Endothelial cell of umbilical vein (primary cell): ENCODE measurements at regions not wholly inside any gene's neighbourhood (a gene's known extent, or its start where the extent isn't known, plus 50 kb on each side); places are given as distances from the start of the nearest gene placed in this dataset.

ENCODE experiments used
- BruUV-seq: library from RNA; stranded (reverse); fragments of 400-500 nt; replicated peaks from 2 replicates; lab custom pipeline; 2021; lab: Mats Ljungman, UMichigan
- CTCF ChIA-PET: fragments of 300-600, 350-600 bp; sonication (Branson Sonifier 250); formaldehyde crosslinking; loops from one replicate; lab custom pipeline; 2021; ENCODE audit warnings: antibody characterized with exemption, inconsistent platforms; lab: Charles Lee
- POLR2A ChIA-PET: fragments of 300-600, 350-600 bp; sonication (Branson Sonifier 250); formaldehyde crosslinking; loops from one replicate; lab custom pipeline; 2021; ENCODE audit warnings: antibody characterized with exemption, inconsistent platforms; lab: Charles Lee
- DNase-seq: peaks from one replicate; pipeline ENCODE4 v3.0.0-alpha.2; 2011; ENCODE audit warnings: low read depth, low spot score
- FAIRE-seq: peaks from 2 replicates; lab custom pipeline; 2011; peaks lifted over from hg19 to GRCh38; lab: Jason Lieb, UNC
- H2AFZ ChIP-seq: 2 replicates; pipeline ENCODE4 v1.6.0; 2012; ENCODE audit warnings: low read depth, low read length, control low read depth, inconsistent platforms
- H3K27ac ChIP-seq: 2 replicates; pipeline ENCODE4 v1.5.1; 2011; ENCODE audit warnings: low read depth, mild to moderate bottlenecking, control low read depth, low read length, moderate library complexity; ENCODE audit not compliant: insufficient read depth
- H3K27me3 ChIP-seq, 2 experiments: 2 replicates each; pipeline versions ENCODE4 v1.6.0 to v1.6.1; 2011; ENCODE audit warnings: low read length in 2 of 2, mixed read lengths in 1 of 2; ENCODE audit not compliant: control insufficient read depth in 2 of 2, insufficient read depth in 2 of 2
- H3K36me3 ChIP-seq, 2 experiments: 2 replicates in 1 of 2; 3 replicates in 1 of 2; pipeline ENCODE4 v1.5.1; 2011; ENCODE audit warnings: low read length in 2 of 2, mild to moderate bottlenecking in 1 of 2, moderate library complexity in 1 of 2; ENCODE audit not compliant: control insufficient read depth in 2 of 2, insufficient read depth in 2 of 2; ENCODE audit errors: extremely low read depth in 1 of 2
- H3K4me1 ChIP-seq: 3 replicates; pipeline ENCODE4 v1.5.1; 2011; ENCODE audit warnings: mild to moderate bottlenecking, low read length; ENCODE audit not compliant: control insufficient read depth, insufficient read depth; ENCODE audit errors: extremely low read depth
- H3K4me2 ChIP-seq: 2 replicates; pipeline ENCODE4 v1.6.1; 2011; ENCODE audit warnings: low read length, control low read depth, mixed read lengths; ENCODE audit not compliant: insufficient read depth
- H3K4me3 ChIP-seq, 3 experiments: fragments of 200-600 bp in 1 of 3; sonication (generic), shearing (Covaris generic) in 1 of 3; replicated peaks in 1 of 3; 2 replicates each; pipeline ENCODE4 v1.5.1; 2011 to 2016; ENCODE audit warnings: control low read depth in 3 of 3, low read length in 3 of 3, mild to moderate bottlenecking in 2 of 3, inconsistent platforms in 1 of 3, low read depth in 1 of 3, moderate library complexity in 1 of 3; ENCODE audit not compliant: insufficient read depth in 1 of 3
- H3K79me2 ChIP-seq: 2 replicates; pipeline ENCODE4 v1.6.0; 2012; ENCODE audit warnings: low read length, inconsistent platforms; ENCODE audit not compliant: control insufficient read depth, insufficient read depth
- H3K9ac ChIP-seq: replicated peaks from 2 replicates; pipeline ENCODE3; 2011; ENCODE audit warnings: low read length, control low read depth; ENCODE audit not compliant: insufficient read depth; ENCODE audit errors: extremely low read depth
- H3K9me1 ChIP-seq: replicated peaks from 3 replicates; pipeline ENCODE4 v1.6.0; 2011; ENCODE audit warnings: mild to moderate bottlenecking, low read length; ENCODE audit not compliant: control insufficient read depth, insufficient read depth; ENCODE audit errors: extremely low read depth
- H3K9me3 ChIP-seq: replicated peaks from 2 replicates; pipeline ENCODE4 v1.5.1; 2012; ENCODE audit warnings: low read length, inconsistent platforms; ENCODE audit not compliant: control insufficient read depth, insufficient read depth
- H4K20me1 ChIP-seq: replicated peaks from 2 replicates; pipeline ENCODE3; 2011; ENCODE audit warnings: mild to moderate bottlenecking, low read length; ENCODE audit not compliant: control insufficient read depth, insufficient read depth; ENCODE audit errors: extremely low read depth
- EZH2 ChIP-seq: IDR thresholded peaks from 2 replicates; pipeline ENCODE4 v1.6.1; 2012; ENCODE audit warnings: borderline replicate concordance, low read depth, mild to moderate bottlenecking, moderate library complexity, low read length, inconsistent platforms; ENCODE audit not compliant: severe bottlenecking
- FOS ChIP-seq: IDR thresholded peaks from 2 replicates; pipeline ENCODE4 v1.6.1; 2011; ENCODE audit warnings: mild to moderate bottlenecking, low read length, moderate library complexity, borderline replicate concordance; ENCODE audit not compliant: insufficient read depth
- GATA2 ChIP-seq: IDR thresholded peaks from 2 replicates; pipeline ENCODE4 v1.7.0; 2011; ENCODE audit warnings: low read depth, mild to moderate bottlenecking, moderate library complexity, mixed read lengths, low read length; ENCODE audit not compliant: insufficient read length, insufficient read depth
- JUN ChIP-seq: IDR thresholded peaks from 2 replicates; pipeline ENCODE4 v1.6.1; 2011; ENCODE audit warnings: borderline replicate concordance, low read depth; ENCODE audit not compliant: insufficient read length, insufficient read depth
- MYC ChIP-seq: IDR thresholded peaks from one replicate; pipeline ENCODE4 v1.6.1; 2011; ENCODE audit warnings: mild to moderate bottlenecking, low read depth, low read length
- POLR2A ChIP-seq: IDR thresholded peaks from 2 replicates; pipeline ENCODE4 v1.6.1; 2012; ENCODE audit warnings: low read depth, mild to moderate bottlenecking, control low read depth, low read length
- POLR2AphosphoS5 ChIP-seq: IDR thresholded peaks from 2 replicates; pipeline ENCODE4 v1.6.1; 2012; ENCODE audit warnings: low read depth, mild to moderate bottlenecking, control low read depth, low read length, moderate library complexity; ENCODE audit not compliant: insufficient read depth
- dilution Hi-C: fragments of 300-500 bp; cut with MboI; formaldehyde crosslinking; loops from one replicate; pipeline ENCODE4 v1.15.0; 2019; ENCODE audit warnings: low sequenced_read_pairs; ENCODE audit not compliant: extremely low pct_ligation_motif_present
- intact Hi-C: fragments of 100-400 bp; cut with micrococcal nuclease; formaldehyde crosslinking; loops from one replicate; pipeline ENCODE4 v1.10.0; 2022
- TF ChIP-seq, protein P1 (sequence below), 2 donors: IDR thresholded peaks; 1 replicate in 1 of 2; 2 replicates in 1 of 2; pipeline ENCODE4 v1.5.1; 2011; ENCODE audit warnings: low read length in 2 of 2, mild to moderate bottlenecking in 2 of 2, moderate library complexity in 2 of 2, control low read depth in 1 of 2, inconsistent platforms in 1 of 2, low read depth in 1 of 2; ENCODE audit not compliant: insufficient read depth in 1 of 2; ENCODE audit errors: extremely low read depth in 1 of 2
- TF ChIP-seq, protein P2 (sequence below): IDR thresholded peaks from 2 replicates; pipeline ENCODE4 v1.6.1; 2011; ENCODE audit not compliant: insufficient read depth, insufficient read length

DNA sequence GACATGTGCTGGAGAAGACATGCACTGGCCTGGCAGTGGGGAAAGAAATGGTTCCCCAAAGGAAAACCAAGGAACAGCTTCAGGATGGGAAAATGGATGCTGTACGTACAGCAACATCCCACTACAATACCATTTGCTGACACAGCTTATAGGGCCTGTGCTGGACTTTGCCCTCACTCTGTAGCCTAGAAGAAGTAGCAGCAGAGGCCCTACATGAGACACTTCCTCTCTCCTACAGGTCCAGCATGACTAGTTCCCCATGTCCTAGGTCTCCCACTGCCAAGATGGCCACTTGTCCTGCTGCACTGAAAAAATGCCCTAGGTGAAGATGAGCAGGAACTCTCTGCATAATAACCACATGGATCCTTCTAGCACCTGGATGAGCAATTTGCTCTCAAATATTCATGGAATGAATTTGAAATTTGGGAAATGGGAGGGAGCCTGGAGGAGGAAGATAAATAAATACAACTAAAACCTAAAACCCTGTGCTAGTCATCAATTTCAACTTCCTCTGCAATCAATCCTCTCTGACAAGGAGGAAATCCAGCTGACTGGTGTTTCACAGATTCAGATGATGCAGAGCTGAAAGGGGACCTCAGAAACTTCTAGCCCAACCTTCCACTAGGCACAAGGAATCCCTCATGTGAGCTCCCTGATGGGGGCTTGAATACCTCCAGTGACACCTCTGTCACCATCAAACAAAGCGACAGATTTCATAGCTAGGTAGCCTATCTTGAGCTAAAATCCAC, 514.3 kb upstream of the PPP2R3A start:
- ChIA-PET CTCF (no interaction called here), POLR2A (no interaction called here)
- Histone ChIP-seq H3K36me3 (no peaks in the 10 kb centered on the region), H3K79me2 (no peaks in the 10 kb centered on the region), H3K4me1 (no peaks in the 10 kb centered on the region), H3K27ac (no peak overlapping the region), H3K4me3 (no peak overlapping the region), H3K4me2 (no peak overlapping the region), H3K27me3 (no peaks in the 10 kb centered on the region), H4K20me1 (no peaks in the 10 kb centered on the region), H3K9ac (no peak overlapping the region), H3K9me3 (peaks cover 4% of the 10 kb centered on the region), H3K9me1 (no peaks in the 10 kb centered on the region), H2AFZ (no peak overlapping the region)
- no peak for FAIRE-seq
- intact Hi-C loops (no loop called here), dilution Hi-C loops (no loop called here)
- BruUV-seq, result no TSS peak
- TF ChIP-seq FOS, result no peak
- TF ChIP-seq GATA2, result no peak
- no peak for TF ChIP-seq MYC
- TF ChIP-seq, protein P1, sequence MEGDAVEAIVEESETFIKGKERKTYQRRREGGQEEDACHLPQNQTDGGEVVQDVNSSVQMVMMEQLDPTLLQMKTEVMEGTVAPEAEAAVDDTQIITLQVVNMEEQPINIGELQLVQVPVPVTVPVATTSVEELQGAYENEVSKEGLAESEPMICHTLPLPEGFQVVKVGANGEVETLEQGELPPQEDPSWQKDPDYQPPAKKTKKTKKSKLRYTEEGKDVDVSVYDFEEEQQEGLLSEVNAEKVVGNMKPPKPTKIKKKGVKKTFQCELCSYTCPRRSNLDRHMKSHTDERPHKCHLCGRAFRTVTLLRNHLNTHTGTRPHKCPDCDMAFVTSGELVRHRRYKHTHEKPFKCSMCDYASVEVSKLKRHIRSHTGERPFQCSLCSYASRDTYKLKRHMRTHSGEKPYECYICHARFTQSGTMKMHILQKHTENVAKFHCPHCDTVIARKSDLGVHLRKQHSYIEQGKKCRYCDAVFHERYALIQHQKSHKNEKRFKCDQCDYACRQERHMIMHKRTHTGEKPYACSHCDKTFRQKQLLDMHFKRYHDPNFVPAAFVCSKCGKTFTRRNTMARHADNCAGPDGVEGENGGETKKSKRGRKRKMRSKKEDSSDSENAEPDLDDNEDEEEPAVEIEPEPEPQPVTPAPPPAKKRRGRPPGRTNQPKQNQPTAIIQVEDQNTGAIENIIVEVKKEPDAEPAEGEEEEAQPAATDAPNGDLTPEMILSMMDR (IDR thresholded peaks at IDR 0.05; ENCODE audit: extremely low read depth in 1 of 2, insufficient read depth in 1 of 2, low read depth in 1 of 2, low read length in 2 of 2), result no peak
- no peak for TF ChIP-seq POLR2AphosphoS5
- TF ChIP-seq, protein P2, sequence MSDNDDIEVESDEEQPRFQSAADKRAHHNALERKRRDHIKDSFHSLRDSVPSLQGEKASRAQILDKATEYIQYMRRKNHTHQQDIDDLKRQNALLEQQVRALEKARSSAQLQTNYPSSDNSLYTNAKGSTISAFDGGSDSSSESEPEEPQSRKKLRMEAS, result no peak
- no peak for TF ChIP-seq POLR2A
- TF ChIP-seq EZH2, result no peak
- no peak for TF ChIP-seq JUN
- DNase-seq, result no peak
